Motor neuron (in vitro differentiated cells): ENCODE measurements at regions not wholly inside any gene's neighbourhood (a gene's known extent, or its start where the extent isn't known, plus 50 kb on each side); places are given as distances from the start of the nearest gene placed in this dataset.

Experiments used
- ATAC-seq, 8 experiments: fragments of 200-7000 bp; cut with Tn5 transposase; replicated peaks in 6 of 8; 2 replicates each; pipeline ENCODE4 v1.8.0; 2021; ENCODE audit warnings: mild to moderate bottlenecking in 8 of 8, moderate library complexity in 8 of 8
- H3K27ac ChIP-seq, 2 donors: fragments of 250-450 bp; sonication (Bioruptor Pico); 2 replicates each; pipeline ENCODE4 v1.9.0; 2021; ENCODE audit warnings: antibody characterized with exemption in 2 of 2, mild to moderate bottlenecking in 2 of 2, moderate library complexity in 1 of 2
- H3K4me1 ChIP-seq, 2 donors: fragments of 250-450 bp; sonication (Bioruptor Pico); replicated peaks in 1 of 2; 2 replicates each; pipeline ENCODE4 v1.6.1; 2021; ENCODE audit warnings: antibody characterized with exemption in 2 of 2, mild to moderate bottlenecking in 2 of 2, moderate library complexity in 1 of 2
- H3K4me3 ChIP-seq, 5 donors: fragments of 250-450 bp; sonication (Bioruptor Pico); 2 replicates each; pipeline ENCODE4 v1.9.0; 2021; ENCODE audit warnings: antibody characterized with exemption in 5 of 5, mild to moderate bottlenecking in 5 of 5, moderate library complexity in 4 of 5
- WGBS, 10 experiments: fragments of 450-650 bp; shearing (Covaris generic); methylation state at CpG; one replicate each; pipeline ENCODE4 v1.0.0; 2022; 5-methylcytosine and 5-hydroxymethylcytosine counted together
- in situ Hi-C, 9 experiments: fragments of 400-800 bp; cut with MboI; loops; one replicate each; pipeline ENCODE4 v1.15.0; 2021; ENCODE audit warnings: low sequenced_read_pairs in 9 of 9, low pct_unique_long_range_greater_than_20kb in 2 of 9; ENCODE audit not compliant: unreplicated experiment in 9 of 9

- in situ Hi-C loops, result no loop called here
- 0 to 100% (median 69%) methylated on average over 1 to 2 of the region's 3 CpGs; no CpG with 5 or more reads in 3 of the 10 experiments for WGBS, 10 experiments
- no peaks in the 10 kb centered on the region for H3K4me1 ChIP-seq
- no peak overlapping the region for H3K27ac ChIP-seq
- ATAC-seq, result peak in 3 of 8 experiments; percentile 56 to 86 (median 84)
- no peak overlapping the region for H3K4me3 ChIP-seq
Observed at GRCh38 chr18:37639846-37640245, 74.2 kb upstream of the CELF4 start.

GRCh38 chr18:37637478-37637850, 71.9 kb upstream of the CELF4 start:
- 10 to 100% (median 41%) methylated on average over 2 to 4 of the region's 4 CpGs; no CpG with 5 or more reads in 6 of the 10 experiments for WGBS, 10 experiments

GRCh38 chr18:37636831-37637477, 71.4 kb upstream of the CELF4 start:
- in situ Hi-C loops, result no loop called here
- Histone ChIP-seq H3K4me3 (no peak overlapping the region), H3K4me1 (no peaks in the 10 kb centered on the region), H3K27ac (no peak overlapping the region)
- whole genome bisulfite sequencing, 10 experiments, result 26 to 90% (median 64%) methylated on average over 1 to 7 of the region's 8 CpGs; no CpG with 5 or more reads in 2 of the 10 experiments
- peak in 2 of 8 experiments; percentile 53 to 55 for ATAC-seq

More at GRCh38 chr18:37637478-37637850, 71.9 kb upstream of the CELF4 start:
- Histone ChIP-seq H3K27ac (no peak overlapping the region), H3K4me3 (no peak overlapping the region), H3K4me1 (no peaks in the 10 kb centered on the region)
- ATAC-seq, result no peak
- in situ Hi-C loops, result no loop called here

- Histone ChIP-seq H3K27ac (no peak overlapping the region), H3K4me1 (no peaks in the 10 kb centered on the region), H3K4me3 (no peak overlapping the region)
- ATAC-seq, result no peak
- 36 to 100% (median 100%) methylated on average over 1 to 2 of the region's 2 CpGs; no CpG with 5 or more reads in 5 of the 10 experiments for WGBS, 10 experiments
- in situ Hi-C loops, result no loop called here
Observed at GRCh38 chr18:37634516-37634915, 68.9 kb upstream of the CELF4 start.

GRCh38 chr18:37631422-37631821, 65.8 kb upstream of the CELF4 start:
- Histone ChIP-seq H3K27ac (no peak overlapping the region), H3K4me3 (no peak overlapping the region), H3K4me1 (no peaks in the 10 kb centered on the region)
- in situ Hi-C loops, result no loop called here
- ATAC-seq, result no peak
- WGBS, 10 experiments, result 0 to 100% (median 55%) methylated on average over 1 to 4 of the region's 4 CpGs; no CpG with 5 or more reads in 2 of the 10 experiments

GRCh38 chr18:37630334-37630733, 64.7 kb upstream of the CELF4 start:
- no peak overlapping the region for H3K27ac ChIP-seq
- in situ Hi-C loops, result no loop called here
- 0 to 100% (median 85%) methylated on average over 1 to 2 of the region's 2 CpGs; no CpG with 5 or more reads in 6 of the 10 experiments for WGBS, 10 experiments
- H3K4me3 ChIP-seq, result no peak overlapping the region
- ATAC-seq, result peak in 2 of 8 experiments; percentile 24 to 53
- no peaks in the 10 kb centered on the region for H3K4me1 ChIP-seq

GRCh38 chr18:37628470-37629220, 63.0 kb upstream of the CELF4 start:
- in situ Hi-C loops, result no loop called here
- H3K27ac ChIP-seq, result no peak overlapping the region
- H3K4me1 ChIP-seq, result no peaks in the 10 kb centered on the region
- 0 to 88% (median 86%) methylated on average over 2 to 3 of the region's 3 CpGs; no CpG with 5 or more reads in 6 of the 10 experiments for WGBS, 10 experiments
- H3K4me3 ChIP-seq, result no peak overlapping the region
- peak in 2 of 8 experiments; percentile 44 to 58 for ATAC-seq

- WGBS, 10 experiments, result 9 to 94% (median 61%) methylated on average over 2 of the region's 2 CpGs; no CpG with 5 or more reads in 2 of the 10 experiments
Observed at GRCh38 chr18:37624318-37624717, 58.7 kb upstream of the CELF4 start.

GRCh38 chr18:37619964-37620363, 54.4 kb upstream of the CELF4 start:
- Histone ChIP-seq H3K4me3 (no peak overlapping the region), H3K27ac (no peak overlapping the region), H3K4me1 (no peaks in the 10 kb centered on the region)
- no peak for ATAC-seq
- 0 to 50% (median 20%) methylated on average over 1 to 3 of the region's 4 CpGs; no CpG with 5 or more reads in 2 of the 10 experiments for WGBS, 10 experiments
- in situ Hi-C loops, result no loop called here

More at GRCh38 chr18:37624318-37624717, 58.7 kb upstream of the CELF4 start:
- H3K4me3 ChIP-seq, result no peak overlapping the region
- H3K27ac ChIP-seq, result no peak overlapping the region
- H3K4me1 ChIP-seq, result no peaks in the 10 kb centered on the region
- in situ Hi-C loops, result no loop called here
- ATAC-seq, result no peak

GRCh38 chr18:37617623-37618022, 52.0 kb upstream of the CELF4 start:
- ATAC-seq, result no peak
- Histone ChIP-seq H3K27ac (no peak overlapping the region), H3K4me1 (no peaks in the 10 kb centered on the region), H3K4me3 (no peak overlapping the region)
- in situ Hi-C loops, result no loop called here
- WGBS, 10 experiments, result 0 to 100% (median 50%) methylated on average over 1 to 2 of the region's 2 CpGs; no CpG with 5 or more reads in 3 of the 10 experiments
